Ovary (tissue), 3 donors: ENCODE measurements at regions not wholly inside any gene's neighbourhood (a gene's known extent, or its start where the extent isn't known, plus 50 kb on each side); places are given as distances from the start of the nearest gene placed in this dataset.

Experiments used
- CTCF ChIP-seq, 3 donors: fragments of 450-650 bp in 2 of 3; fragments of 200-600 bp in 1 of 3; IDR thresholded peaks; one replicate each; pipeline versions ENCODE4 v1.5.1 to v1.8.0; 2016 to 2022; ENCODE audit warnings: antibody characterized with exemption in 3 of 3, mild to moderate bottlenecking in 1 of 3
- EP300 ChIP-seq: sonication (generic); formaldehyde crosslinking; IDR thresholded peaks from one replicate; pipeline ENCODE4 v1.6.1; 2017; ENCODE audit warnings: antibody characterized with exemption
- donor health status: DM: no; HTN: no; CAD: no.

GRCh38 chr10:44089671-44090070 lies 295.2 kb downstream of the CXCL12 start:
- TF ChIP-seq CTCF (IDR thresholded peaks at IDR 0.05) (no peak), EP300 (no peak)
